HG03354 (cell line): ENCODE measurements at regions not wholly inside any gene's neighbourhood (a gene's known extent, or its start where the extent isn't known, plus 50 kb on each side); places are given as distances from the start of the nearest gene placed in this dataset.

Source experiments
- ATAC-seq: cut with Tn5 transposase; IDR thresholded peaks from one replicate; pipeline ENCODE4 v1.9.1; 2021; ENCODE audit warnings: mild to moderate bottlenecking; ENCODE audit not compliant: unreplicated experiment, poor library complexity, severe bottlenecking

GRCh38 chr4:152239216-152239615, 296.7 kb downstream of the FBXW7 start:
- no peak for ATAC-seq

- no peak for ATAC-seq
Observed at GRCh38 chr4:152236519-152237056, 299.3 kb downstream of the FBXW7 start.

- no peak for ATAC-seq
Observed at GRCh38 chr4:152235718-152236117, 300.2 kb downstream of the FBXW7 start.

GRCh38 chr4:152234571-152234970, 301.3 kb downstream of the FBXW7 start:
- no peak for ATAC-seq

- no peak for ATAC-seq
Observed at GRCh38 chr4:152232271-152232670, 303.6 kb downstream of the FBXW7 start.

- ATAC-seq: no peak
Observed at GRCh38 chr4:152229782-152230289, 306.1 kb downstream of the FBXW7 start.

GRCh38 chr4:152225680-152226079, 310.2 kb downstream of the FBXW7 start:
- no peak for ATAC-seq

- ATAC-seq: no peak
Observed at GRCh38 chr4:152224721-152225420, 311.0 kb downstream of the FBXW7 start.

- ATAC-seq: no peak
Observed at GRCh38 chr4:152224223-152224622, 311.7 kb downstream of the FBXW7 start.

GRCh38 chr4:152223600-152223999, 312.3 kb downstream of the FBXW7 start:
- no peak for ATAC-seq

GRCh38 chr4:152221816-152222516, 313.9 kb downstream of the FBXW7 start:
- no peak for ATAC-seq

- peak; percentile 85 for ATAC-seq
Observed at GRCh38 chr4:152220201-152220666, 315.7 kb downstream of the FBXW7 start.

- no peak for ATAC-seq
Observed at GRCh38 chr4:152218576-152218975, 317.3 kb downstream of the FBXW7 start.

- ATAC-seq: no peak
Observed at GRCh38 chr4:152217896-152218295, 318.0 kb downstream of the FBXW7 start.

GRCh38 chr4:152211936-152212653, 323.8 kb downstream of the FBXW7 start:
- ATAC-seq: no peak

- peak; percentile 94 for ATAC-seq
Observed at GRCh38 chr4:152209772-152210493, 326.0 kb downstream of the FBXW7 start.

- ATAC-seq: no peak
Observed at GRCh38 chr4:152207378-152207720, 328.5 kb downstream of the FBXW7 start.

- no peak for ATAC-seq
Observed at GRCh38 chr4:152206646-152207377, 329.1 kb downstream of the FBXW7 start.

GRCh38 chr4:152206185-152206584, 329.7 kb downstream of the FBXW7 start:
- ATAC-seq: no peak
